GM19372 (cell line): ENCODE measurements at regions not wholly inside any gene's neighbourhood (a gene's known extent, or its start where the extent isn't known, plus 50 kb on each side); places are given as distances from the start of the nearest gene placed in this dataset.

Experiments
- ATAC-seq: cut with Tn5 transposase; IDR thresholded peaks from one replicate; pipeline ENCODE4 v1.9.1; 2021; ENCODE audit warnings: mild to moderate bottlenecking, low read depth, moderate library complexity; ENCODE audit not compliant: unreplicated experiment

DNA sequence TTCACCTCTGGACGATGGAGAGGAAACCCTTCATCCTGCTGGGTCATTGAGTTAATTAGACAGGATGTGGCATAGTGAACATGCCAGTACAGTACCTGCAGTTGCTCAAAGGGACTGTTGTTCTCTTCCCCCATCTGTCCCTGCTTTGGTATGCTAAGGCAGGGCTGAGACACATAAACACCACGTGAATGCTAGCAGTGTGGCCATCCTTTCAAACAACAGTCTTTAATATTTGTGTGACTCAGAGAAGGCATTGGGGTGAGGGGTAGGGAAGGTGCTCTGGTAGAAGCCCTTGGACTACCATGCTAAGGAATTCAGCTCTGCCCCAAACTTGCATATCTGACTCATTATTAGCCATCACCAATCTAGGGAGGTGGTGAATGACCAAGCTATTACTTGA is 180.2 kb upstream of the ZNF618 start:
- no peak for ATAC-seq

DNA sequence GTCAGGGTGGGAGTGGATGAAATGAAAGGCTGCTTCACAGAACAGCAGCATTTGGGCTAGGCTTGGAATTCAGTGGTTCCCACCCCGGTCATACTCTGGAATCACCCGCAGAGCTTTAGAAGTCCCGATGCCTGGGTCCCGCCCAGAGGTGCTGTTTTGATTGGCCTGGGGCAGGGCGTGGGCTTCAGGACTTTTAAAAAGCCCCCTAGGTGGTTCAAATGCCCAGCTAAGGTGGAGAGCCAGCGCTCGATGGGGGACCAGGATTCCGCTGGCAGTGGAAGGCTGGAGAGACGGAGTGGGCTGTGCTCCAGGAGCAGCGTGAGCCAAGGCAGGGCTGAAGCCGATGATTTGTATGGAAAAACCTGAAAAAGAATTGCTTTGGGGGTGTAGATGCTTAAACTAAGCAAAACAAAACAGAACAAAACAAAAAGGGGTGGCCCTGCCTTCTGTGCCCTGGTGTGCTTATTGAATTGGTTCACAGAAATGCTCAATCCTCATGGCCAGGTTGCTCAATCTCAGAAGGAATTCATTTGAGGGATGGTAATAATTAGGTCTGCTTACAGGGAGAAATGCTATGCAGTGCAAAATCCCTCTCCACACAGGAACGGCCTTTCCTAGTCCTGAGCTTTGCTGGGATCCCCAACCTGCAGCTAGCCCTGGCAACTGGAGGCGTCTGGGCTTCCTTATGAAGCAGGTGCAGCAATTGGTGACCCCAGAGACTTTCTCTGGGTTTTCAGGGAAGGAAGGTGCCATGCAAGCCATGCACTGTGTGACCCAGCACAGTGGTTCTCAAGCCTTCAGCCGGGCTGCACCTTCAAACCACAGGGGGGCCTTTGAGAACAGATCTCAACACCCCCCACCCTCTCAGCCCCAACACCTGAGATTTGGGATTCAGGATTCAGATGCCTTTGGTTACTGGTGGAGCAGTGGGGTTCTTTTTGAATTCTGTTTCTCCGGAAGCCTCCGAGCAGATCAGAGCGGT is 174.0 kb upstream of the ZNF618 start:
- no peak for ATAC-seq

DNA sequence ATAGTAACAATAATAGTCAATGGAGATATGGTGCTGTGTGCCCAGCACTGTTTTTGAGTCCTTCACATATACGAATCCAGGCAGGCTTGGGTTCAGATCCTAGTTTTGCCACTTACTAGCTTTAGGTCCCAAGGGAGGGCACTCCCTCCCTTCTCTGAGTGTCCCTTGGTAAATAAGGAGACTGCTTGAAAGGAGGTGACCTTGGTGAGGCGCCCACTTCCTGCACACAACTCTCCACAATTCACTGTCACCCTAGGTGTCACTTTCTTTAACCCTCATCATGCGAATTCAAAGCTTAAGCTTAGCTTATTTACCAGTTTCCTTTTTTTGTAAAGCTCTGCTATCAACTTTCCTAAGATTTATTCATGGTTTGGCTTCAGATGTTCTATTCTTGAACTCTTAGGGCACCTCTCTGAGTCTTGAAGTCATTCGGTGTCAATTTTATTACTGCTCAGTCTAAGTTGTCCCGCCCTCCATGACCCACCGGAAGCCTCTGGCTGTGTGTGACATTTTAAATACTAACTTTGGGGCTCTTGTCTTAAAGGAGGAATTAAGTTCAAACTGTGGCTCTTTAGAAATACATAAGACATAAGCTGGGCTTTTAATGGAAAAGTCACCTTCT is 170.7 kb upstream of the ZNF618 start:
- no peak for ATAC-seq

DNA sequence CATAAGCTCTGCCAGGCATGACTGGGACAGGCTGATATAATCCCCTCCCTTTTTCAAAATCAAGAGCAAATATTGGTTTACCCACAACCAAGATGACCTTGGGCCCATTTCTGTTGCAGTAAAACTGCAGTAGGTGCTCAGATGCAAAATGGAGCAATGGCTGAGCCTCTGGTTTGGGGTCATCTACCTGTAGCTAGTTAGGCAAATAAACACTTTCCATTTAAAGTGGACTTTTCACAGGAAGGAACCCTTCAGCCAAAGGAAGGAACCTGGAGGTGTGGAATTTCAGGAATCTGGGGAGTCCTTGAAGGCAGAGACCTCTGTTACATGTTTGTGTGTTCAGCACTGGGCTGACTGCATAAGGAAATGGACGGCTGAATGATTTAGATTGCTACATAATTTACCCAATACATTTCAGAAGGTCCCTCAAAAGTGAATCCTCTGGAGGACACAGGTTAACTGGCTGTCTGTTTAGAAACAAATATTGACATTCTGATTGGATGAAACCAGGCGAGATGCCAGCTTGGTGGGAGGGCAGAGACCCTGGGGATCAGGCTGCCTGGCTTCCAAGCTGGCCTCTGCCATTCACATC is 170.1 kb upstream of the ZNF618 start:
- no peak for ATAC-seq

DNA sequence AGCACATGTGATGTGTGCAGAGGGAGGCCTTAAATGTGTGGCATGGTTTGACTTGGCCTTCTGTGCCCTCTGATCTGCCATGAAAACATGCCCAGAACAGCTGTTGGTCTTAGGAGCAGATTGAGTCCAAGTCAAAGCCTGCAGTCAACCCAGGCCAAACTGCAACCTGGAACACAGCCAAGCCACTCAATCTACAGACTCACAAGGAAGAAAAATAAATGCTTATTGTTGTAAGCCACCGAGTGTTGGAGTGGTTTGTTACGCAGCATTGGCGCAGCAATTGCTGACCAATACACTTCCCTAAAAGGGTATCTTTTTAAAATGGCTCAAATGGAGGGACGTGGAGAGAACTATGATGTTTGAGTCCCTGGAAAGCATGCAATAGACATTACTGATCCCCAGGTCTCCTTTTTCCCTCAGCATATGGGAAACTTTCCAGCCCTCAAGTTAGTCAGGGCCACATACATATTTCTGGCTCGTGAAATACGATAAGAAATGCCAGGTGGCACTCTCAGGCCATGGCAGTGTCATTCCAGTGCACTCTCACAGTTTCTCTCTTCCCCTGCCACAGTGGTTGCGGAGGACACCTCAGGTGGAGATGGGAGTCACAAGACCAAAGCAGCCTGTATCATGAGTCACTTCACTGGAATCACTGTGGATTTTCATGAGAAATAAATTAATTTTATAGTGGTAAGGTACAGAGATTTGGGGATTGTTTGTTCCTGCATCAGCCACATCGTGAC is 168.0 kb upstream of the ZNF618 start:
- ATAC-seq, result no peak

DNA sequence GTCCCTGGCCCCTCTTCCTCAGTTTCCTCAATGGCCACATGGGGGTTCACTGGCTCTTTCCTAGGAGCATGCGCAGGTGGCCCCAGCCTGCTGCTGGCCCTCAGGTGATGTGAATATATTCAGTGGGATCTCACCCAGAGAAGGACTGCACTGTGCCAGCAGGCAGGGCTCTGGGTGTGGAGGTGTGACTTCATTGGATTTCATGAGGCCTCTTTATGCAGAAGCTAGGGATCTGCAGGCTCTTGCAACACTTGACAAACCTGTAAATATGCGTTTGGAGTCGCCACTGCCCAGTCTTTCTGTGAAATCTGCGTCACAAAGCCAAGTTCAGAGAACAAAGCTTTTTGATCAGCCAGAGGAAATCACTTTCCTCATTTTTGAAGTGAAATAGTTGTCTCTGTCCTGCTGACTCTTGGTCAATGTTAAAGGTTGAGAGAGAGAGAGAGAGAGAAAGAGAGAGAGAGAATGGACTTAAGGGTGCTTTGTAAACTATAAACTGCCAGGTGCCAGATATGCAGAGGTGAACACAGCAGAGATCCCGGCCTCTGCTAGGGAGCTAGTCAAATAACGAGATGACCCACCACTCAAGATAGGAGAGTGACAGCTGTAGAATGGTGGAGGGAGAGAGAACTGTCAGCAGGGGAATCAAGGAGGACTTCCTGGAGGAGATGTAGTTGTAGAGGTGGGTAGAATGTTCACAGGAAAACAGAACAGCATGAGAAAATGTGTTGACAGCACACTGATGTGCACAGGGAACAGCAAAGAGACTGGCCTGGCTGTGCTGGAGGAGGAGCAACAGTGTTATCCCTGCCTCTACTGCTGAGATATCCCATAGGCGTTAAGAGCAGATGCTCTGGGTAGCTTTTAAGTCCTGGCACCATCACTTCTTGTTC is 167.0 kb upstream of the ZNF618 start:
- no peak for ATAC-seq

DNA sequence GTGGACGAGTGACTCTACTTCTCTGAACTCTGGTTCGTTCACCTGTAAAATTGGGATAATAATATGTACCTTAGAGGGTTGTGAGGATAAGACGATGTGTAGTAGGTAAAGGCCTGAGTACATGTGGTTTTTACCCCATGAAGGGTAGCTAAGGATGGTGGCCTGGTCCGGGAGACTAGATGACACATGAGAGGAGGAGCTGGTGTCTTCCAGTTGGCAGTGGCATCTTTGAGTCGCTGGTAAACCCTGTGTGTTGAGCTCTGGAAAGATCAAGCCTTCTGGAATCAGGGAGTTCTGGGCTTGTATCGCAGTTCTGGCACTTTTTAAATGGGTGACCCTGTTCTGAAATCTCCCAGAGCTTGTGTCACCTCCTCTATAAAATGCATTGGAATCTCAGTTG is 166.4 kb upstream of the ZNF618 start:
- no peak for ATAC-seq

DNA sequence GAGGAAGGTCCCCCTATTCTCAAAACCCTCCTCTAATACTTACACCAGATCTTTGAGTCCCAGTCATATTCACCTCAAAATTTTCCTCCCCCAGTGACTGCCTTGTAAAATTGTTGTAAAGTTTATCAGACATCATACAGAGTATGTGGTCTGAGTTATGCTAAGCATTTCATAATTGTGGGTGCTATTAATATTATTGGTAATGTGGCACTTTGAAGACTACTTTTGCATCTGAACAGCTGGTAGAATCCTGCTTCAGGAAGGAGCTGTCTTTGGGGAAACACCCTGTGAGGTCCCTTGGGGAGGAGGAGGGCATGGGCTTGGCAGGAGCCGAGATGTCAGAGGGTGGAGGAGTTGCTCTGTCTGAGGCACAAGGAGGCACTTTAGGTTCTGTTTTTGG is 164.9 kb upstream of the ZNF618 start:
- ATAC-seq, result no peak

DNA sequence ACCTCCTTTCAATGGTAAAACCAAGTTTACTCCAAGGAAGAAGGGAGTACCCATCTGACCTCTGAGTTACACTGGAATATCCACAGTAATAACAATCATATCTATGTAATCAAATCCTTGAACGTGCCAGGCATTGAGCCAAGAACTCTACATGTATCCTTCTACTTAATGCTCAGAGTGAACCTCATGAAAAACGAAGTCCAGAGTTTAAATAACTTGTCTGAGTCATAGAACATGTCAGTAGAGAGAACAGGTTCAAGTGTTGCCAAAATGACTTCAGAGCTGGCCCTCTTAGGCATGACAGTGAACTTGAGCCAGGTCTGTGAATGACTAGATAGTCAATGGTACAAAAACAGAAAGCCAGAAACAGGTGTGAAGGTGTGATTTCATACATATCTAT is 164.1 kb upstream of the ZNF618 start:
- ATAC-seq, result no peak

DNA sequence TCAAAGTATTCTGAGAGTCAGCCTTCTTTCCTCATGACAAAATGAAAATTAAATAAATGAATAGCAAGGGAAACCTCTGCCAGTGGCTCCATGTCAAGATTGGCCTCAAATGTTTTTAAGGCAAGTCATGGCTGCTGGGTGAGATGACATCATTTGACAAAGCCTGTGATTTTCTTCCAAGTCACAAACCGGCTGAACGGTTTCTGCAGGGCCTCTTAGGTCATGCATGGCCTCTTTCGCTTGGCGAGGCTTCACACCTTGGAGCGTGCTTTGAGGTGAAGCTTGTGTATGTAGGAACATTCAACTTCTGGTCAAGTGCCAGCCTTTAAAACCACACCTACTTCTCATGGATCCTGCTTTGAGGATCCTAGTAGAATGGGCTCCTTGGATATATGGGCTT is 161.0 kb upstream of the ZNF618 start:
- ATAC-seq, result no peak

DNA sequence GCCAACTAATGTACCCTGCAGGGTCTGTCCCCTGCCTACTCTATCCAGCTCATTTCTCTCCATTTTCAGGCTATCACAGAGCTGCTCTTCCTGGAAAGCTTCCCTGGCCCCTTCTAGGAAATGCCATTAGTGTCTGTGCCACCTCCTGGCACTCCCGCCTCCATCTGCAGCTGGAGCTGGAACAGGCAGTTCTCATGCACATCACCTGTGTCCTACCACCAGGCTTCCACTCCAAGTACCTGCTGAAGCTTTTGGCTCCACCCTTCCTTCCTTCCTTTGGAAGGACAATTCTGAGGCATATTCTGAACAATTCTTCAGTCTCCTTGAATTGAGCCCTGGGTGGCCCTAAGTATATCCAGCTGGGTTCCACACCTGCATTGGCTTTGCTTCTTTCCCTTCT is 156.2 kb upstream of the ZNF618 start:
- no peak for ATAC-seq

DNA sequence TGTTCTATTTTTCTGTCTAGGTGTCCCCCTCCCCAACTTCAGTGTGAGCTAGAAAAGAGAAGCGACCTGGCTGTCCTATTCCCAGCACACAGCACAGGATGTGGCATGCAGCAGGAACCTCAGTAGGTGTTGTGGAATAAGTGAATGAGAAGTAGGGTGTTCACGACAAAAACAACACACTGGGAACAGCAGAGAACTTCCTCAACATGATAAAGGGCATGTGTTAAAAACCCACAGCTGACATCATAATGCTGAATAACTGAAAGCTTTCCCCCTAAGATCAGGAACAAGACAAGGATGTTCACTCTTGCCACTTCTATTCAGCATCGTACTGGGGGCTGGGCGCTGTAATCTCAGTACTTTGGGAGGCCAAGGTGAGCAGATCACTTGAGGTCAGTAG is 155.6 kb upstream of the ZNF618 start:
- no peak for ATAC-seq

DNA sequence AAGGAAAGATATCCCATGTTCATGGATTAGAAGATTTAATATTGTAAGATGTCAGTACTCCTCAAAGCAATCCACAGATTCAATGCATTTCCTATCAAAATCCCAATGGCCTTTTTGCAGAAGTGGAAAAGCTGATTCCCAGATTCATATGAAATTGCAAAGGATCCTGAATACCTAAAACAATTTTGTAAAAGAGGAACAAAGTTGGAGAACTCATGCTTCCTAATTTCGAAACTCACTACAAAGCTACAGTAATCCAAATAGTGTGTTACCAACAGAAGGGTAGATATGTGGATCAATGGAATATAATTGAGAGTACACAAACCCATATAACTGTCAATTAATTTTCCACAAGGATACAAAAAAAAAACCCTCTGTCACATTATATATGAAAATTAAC is 154.3 kb upstream of the ZNF618 start:
- ATAC-seq, result no peak

DNA sequence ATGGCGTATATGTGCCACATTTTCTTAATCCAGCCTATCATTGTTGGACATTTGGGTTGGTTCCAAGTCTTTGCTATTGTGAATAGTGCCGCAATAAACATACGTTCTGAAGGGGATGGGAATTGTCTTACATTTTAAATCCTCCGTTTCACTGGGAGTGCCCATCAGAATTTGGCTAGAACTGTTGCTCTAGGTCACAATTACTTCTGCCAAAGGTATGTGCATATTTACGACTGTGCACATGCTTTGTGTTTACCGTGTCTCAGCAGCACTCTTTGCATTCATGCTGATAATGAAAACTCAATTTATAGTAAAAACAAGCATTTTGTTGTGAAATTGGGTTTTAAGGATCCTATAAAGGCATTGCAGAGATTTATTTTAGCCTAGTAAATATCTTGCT is 151.9 kb upstream of the ZNF618 start:
- ATAC-seq, result no peak

DNA sequence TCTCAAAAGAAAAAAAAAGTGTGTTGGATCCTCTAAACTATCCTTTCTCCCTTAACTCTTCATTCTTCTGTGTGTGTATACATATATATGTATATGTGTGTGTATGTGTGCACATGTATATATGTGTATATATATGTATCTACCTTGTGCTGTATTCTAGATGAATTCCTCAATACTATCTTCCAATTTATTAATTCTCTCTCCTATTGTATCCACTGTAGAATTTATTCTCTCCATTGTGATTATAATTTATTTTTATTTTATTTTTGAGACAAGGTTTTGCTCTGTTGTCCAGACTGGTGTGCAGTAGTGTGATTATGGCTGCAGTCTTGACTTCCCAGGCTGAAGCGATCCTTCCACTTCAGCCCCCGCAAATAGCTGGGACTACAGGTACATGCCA is 147.1 kb upstream of the ZNF618 start:
- no peak for ATAC-seq

DNA sequence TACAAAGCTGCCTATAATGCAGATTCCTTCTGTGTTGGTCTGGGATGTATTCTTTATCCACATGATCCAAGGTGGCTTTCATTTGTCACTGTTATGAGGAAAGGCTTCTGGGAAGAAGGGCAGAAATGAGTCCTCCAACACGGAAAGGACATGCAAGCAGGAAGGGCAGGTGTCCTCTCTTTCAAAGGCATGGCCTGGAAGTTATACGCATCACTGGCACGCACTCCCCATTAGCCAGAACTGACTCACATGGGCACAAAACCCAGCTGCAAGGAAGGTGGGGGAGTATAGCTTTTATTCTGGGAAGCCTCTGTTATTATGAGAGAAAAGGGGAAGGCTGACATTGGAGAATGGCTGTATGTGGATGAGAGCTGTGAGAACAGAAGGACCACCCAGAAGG is 141.3 kb upstream of the ZNF618 start:
- ATAC-seq, result no peak

DNA sequence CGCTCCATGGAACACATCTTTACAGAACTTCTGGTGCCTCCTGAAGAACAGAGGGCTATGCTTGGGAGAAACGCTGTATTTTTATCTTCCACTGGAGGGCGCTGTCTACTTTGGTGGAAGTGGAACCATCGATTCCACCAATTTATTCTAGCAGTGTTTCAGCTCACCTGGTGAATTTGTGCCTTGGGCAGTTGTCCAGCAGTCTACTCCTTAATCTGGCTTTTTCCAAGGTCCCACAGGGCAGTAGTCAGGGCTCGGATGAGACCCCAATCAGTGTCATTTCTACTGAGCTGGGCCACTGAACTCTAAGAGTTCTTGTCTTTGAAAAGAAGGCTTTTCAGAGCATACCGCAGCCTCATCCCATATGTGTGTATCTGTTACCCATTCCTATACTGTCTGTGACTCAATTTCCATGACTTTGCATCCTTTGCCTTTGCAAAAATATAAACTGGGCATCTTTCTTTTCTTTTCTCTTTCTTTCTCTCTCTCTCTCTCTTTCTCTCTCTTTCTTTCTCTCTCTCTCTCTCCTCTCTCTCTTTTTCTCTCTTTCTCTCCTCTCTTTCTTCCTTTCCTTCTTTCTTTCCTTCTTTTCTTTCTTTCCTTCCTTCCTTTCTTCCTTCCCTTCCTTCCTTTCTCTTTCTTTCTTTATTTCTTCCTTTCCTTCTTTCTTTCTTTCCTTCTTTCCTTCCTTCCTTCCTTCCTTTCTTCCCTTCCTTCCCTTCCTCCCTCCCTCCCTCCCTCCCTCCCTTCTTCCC is 138.4 kb upstream of the ZNF618 start:
- ATAC-seq, result no peak

DNA sequence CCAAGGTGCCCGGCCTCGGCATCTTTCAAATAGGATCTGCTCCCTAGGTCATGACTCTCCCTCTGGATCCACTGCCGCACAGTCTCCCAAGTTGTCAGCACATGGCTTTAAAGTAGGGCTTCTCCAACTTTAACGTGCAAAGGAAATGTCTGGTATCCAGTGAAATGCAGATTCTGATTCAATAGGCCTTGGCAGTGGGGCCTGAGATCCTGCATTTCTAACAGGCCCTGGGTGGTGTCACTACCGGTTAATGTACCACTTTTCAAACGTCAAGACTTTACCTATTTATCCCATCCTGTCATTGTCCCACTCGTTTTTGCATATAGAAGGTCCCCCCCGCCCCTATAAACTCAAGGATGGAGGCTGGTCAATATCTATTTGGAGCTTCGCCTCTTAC is 137.6 kb upstream of the ZNF618 start:
- no peak for ATAC-seq

DNA sequence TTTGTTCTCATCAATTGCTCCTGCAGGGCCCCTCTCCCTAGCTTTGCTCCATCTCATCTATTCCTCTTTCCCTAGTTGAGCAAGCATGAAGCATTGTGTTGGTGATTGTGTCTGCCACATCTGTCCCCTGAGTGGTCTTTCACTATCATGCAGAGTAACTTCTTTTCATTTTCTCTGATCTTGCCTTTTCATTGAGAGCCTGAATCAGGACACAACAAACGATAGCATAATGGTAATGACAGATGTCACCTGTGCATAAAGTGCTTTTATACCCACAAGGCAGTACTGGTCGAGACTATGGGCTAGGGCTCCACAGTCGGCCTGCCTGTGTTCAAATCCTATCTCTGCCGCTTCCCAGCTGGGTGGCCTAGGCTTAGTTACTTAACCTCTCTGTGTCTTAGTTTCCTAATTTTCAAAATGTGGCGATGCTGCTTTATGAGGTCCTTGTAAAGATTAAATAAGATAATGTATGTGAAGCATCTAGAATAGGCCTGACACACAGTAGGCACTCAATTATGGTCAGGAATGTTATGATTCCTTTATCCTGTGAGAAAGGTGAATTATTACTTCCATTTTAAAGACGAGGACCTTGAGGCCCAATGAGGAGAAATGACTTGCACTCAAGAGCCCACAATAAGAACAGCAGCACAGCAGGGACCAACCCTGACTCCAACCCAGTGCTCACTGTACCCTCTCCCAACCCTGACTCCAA is 137.1 kb upstream of the ZNF618 start:
- no peak for ATAC-seq
